SU-DHL-6 (cell line): ENCODE measurements at regions not wholly inside any gene's neighbourhood (a gene's known extent, or its start where the extent isn't known, plus 50 kb on each side); places are given as distances from the start of the nearest gene placed in this dataset.

ENCODE experiments used
- H2AFZ ChIP-seq: fragments of 200-600 bp; sonication (generic); 2 replicates; pipeline ENCODE4 v1.6.1; 2014; ENCODE audit warnings: low read depth, mild to moderate bottlenecking, moderate library complexity, mixed read lengths, antibody characterized with exemption, low read length; ENCODE audit not compliant: severe bottlenecking
- H3F3A ChIP-seq: fragments of 200-600 bp; shearing (Covaris generic); 2 replicates; pipeline ENCODE4 v1.6.0; 2016; ENCODE audit warnings: antibody characterized with exemption, mild to moderate bottlenecking; ENCODE audit not compliant: insufficient read depth
- H3K27ac ChIP-seq: fragments of 200-600 bp; sonication (generic); 2 replicates; pipeline ENCODE4 v1.5.1; 2016; ENCODE audit warnings: low read depth, mild to moderate bottlenecking, low read length, moderate library complexity, mixed read lengths
- H3K27me3 ChIP-seq: fragments of 200-600 bp; sonication (generic), shearing (Covaris generic); 2 replicates; pipeline ENCODE4 v1.6.0; 2014; ENCODE audit warnings: mild to moderate bottlenecking, low read length
- H3K36me3 ChIP-seq: fragments of 200-600 bp; sonication (generic); 2 replicates; pipeline ENCODE4 v1.6.1; 2014; ENCODE audit warnings: mild to moderate bottlenecking, low read length, mixed read lengths
- H3K4me2 ChIP-seq: fragments of 300-600, 200-600 bp; shearing (Covaris generic), sonication (generic); 2 replicates; pipeline ENCODE4 v1.6.0; 2014; ENCODE audit warnings: low read length, low read depth, mild to moderate bottlenecking; ENCODE audit not compliant: poor library complexity, severe bottlenecking
- H3K4me3 ChIP-seq: fragments of 200-600 bp; sonication (generic); 2 replicates; pipeline ENCODE4 v1.5.1; 2014; ENCODE audit warnings: antibody characterized with exemption, low read length, mild to moderate bottlenecking, mixed read lengths; ENCODE audit not compliant: insufficient read depth, poor library complexity, severe bottlenecking
- H3K79me2 ChIP-seq: fragments of 200-600 bp; sonication (generic); 2 replicates; pipeline ENCODE4 v1.6.1; 2014; ENCODE audit warnings: mild to moderate bottlenecking, low read length, moderate library complexity; ENCODE audit not compliant: insufficient read depth
- H3K9ac ChIP-seq: fragments of 200-600 bp; sonication (generic); 2 replicates; pipeline ENCODE4 v1.7.0; 2014; ENCODE audit warnings: mild to moderate bottlenecking, low read length
- H3K9me2 ChIP-seq: fragments of 200-600 bp; sonication (generic); replicated peaks from 2 replicates; pipeline ENCODE4 v1.6.1; 2014; ENCODE audit warnings: low read length; ENCODE audit not compliant: insufficient read depth
- H3K9me3 ChIP-seq: fragments of 200-600 bp; sonication (generic); 2 replicates; pipeline ENCODE4 v1.6.1; 2014; ENCODE audit warnings: low read length, mixed read lengths; ENCODE audit not compliant: insufficient read depth
- H4K20me1 ChIP-seq: fragments of 200-600 bp; sonication (generic); 2 replicates; pipeline ENCODE4 v1.6.1; 2014; ENCODE audit warnings: low read depth, mild to moderate bottlenecking, antibody characterized with exemption, low read length, moderate library complexity, mixed read lengths
- CTCF ChIP-seq: fragments of 200-600 bp; sonication (generic); IDR thresholded peaks from one replicate; pipeline ENCODE4 v1.5.1; 2017; ENCODE audit warnings: antibody characterized with exemption, mild to moderate bottlenecking, low read length, moderate library complexity; ENCODE audit not compliant: insufficient read depth, poor library complexity, severe bottlenecking
- EZH2phosphoT487 ChIP-seq: fragments of 200-600 bp; sonication (generic), shearing (Covaris generic); conservative IDR thresholded peaks from 2 replicates; pipeline ENCODE4 v1.6.1; 2018; ENCODE audit warnings: mild to moderate bottlenecking, antibody characterized with exemption, low read length, moderate library complexity, mixed read lengths

- no peak for TF ChIP-seq CTCF
- TF ChIP-seq EZH2phosphoT487: no peak
- Histone ChIP-seq H3F3A (no peaks in the 10 kb centered on the region), H3K79me2 (no peaks in the 10 kb centered on the region), H3K27ac (no peak overlapping the region), H3K9me3 (no peaks in the 10 kb centered on the region), H3K4me3 (no peak overlapping the region), H3K27me3 (no peaks in the 10 kb centered on the region), H4K20me1 (no peaks in the 10 kb centered on the region), H2AFZ (no peak overlapping the region), H3K4me2 (no peak overlapping the region), H3K9me2 (no peaks in the 10 kb centered on the region), H3K36me3 (no peaks in the 10 kb centered on the region), H3K9ac (no peak overlapping the region)
These were observed 83.3 kb upstream of the DYNC1I1 start for GRCh38 chr7:95688931-95689495.

- Histone ChIP-seq H3K27me3 (no peaks in the 10 kb centered on the region), H3K9me3 (no peaks in the 10 kb centered on the region), H3K27ac (no peak overlapping the region), H3K9me2 (no peaks in the 10 kb centered on the region), H3K79me2 (no peaks in the 10 kb centered on the region), H3K4me3 (no peak overlapping the region), H2AFZ (no peak overlapping the region), H4K20me1 (no peaks in the 10 kb centered on the region), H3K36me3 (no peaks in the 10 kb centered on the region), H3F3A (no peaks in the 10 kb centered on the region), H3K4me2 (no peak overlapping the region), H3K9ac (no peak overlapping the region)
- TF ChIP-seq CTCF: no peak
- TF ChIP-seq EZH2phosphoT487: no peak
These were observed 84.5 kb upstream of the DYNC1I1 start for GRCh38 chr7:95687759-95688343.

- H3K27ac ChIP-seq: no peak overlapping the region
- no peaks in the 10 kb centered on the region for H3K79me2 ChIP-seq
- H3K9ac ChIP-seq: no peak overlapping the region
- H3F3A ChIP-seq: no peaks in the 10 kb centered on the region
- H3K36me3 ChIP-seq: no peaks in the 10 kb centered on the region
- H3K27me3 ChIP-seq: no peaks in the 10 kb centered on the region
- H3K4me3 ChIP-seq: no peak overlapping the region
- no peak overlapping the region for H2AFZ ChIP-seq
- H3K4me2 ChIP-seq: no peak overlapping the region
- no peaks in the 10 kb centered on the region for H3K9me2 ChIP-seq
- no peaks in the 10 kb centered on the region for H3K9me3 ChIP-seq
- TF ChIP-seq CTCF (peak; percentile 29), EZH2phosphoT487 (no peak)
- H4K20me1 ChIP-seq: no peaks in the 10 kb centered on the region
These were observed 86.2 kb upstream of the DYNC1I1 start for GRCh38 chr7:95686109-95686508.
